Lower leg skin (tissue), 3 donors: ENCODE measurements at regions not wholly inside any gene's neighbourhood (a gene's known extent, or its start where the extent isn't known, plus 50 kb on each side); places are given as distances from the start of the nearest gene placed in this dataset.

Source experiments
- POLR2A ChIP-seq, 2 donors: fragments of 450-650 bp; IDR thresholded peaks; one replicate each; pipeline ENCODE4 v1.6.1; 2016 to 2017; ENCODE audit warnings: antibody characterized with exemption in 2 of 2, mild to moderate bottlenecking in 1 of 2, moderate library complexity in 1 of 2
- TF ChIP-seq, protein P1 (sequence below), 3 donors: fragments of 450-650 bp; IDR thresholded peaks; one replicate each; pipeline ENCODE4 v1.5.1; 2016; ENCODE audit warnings: antibody characterized with exemption in 3 of 3, mild to moderate bottlenecking in 3 of 3, moderate library complexity in 2 of 3

- TF ChIP-seq POLR2A (IDR thresholded peaks at IDR 0.05), result no peak
- TF ChIP-seq, protein P1, sequence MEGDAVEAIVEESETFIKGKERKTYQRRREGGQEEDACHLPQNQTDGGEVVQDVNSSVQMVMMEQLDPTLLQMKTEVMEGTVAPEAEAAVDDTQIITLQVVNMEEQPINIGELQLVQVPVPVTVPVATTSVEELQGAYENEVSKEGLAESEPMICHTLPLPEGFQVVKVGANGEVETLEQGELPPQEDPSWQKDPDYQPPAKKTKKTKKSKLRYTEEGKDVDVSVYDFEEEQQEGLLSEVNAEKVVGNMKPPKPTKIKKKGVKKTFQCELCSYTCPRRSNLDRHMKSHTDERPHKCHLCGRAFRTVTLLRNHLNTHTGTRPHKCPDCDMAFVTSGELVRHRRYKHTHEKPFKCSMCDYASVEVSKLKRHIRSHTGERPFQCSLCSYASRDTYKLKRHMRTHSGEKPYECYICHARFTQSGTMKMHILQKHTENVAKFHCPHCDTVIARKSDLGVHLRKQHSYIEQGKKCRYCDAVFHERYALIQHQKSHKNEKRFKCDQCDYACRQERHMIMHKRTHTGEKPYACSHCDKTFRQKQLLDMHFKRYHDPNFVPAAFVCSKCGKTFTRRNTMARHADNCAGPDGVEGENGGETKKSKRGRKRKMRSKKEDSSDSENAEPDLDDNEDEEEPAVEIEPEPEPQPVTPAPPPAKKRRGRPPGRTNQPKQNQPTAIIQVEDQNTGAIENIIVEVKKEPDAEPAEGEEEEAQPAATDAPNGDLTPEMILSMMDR (IDR thresholded peaks at IDR 0.05), result no peak
These were observed 1022.9 kb downstream of the SLC6A15 start for GRCh38 chr12:83889745-83890144.
